Endodermal cell (in vitro differentiated cells): ENCODE measurements at regions not wholly inside any gene's neighbourhood (a gene's known extent, or its start where the extent isn't known, plus 50 kb on each side); places are given as distances from the start of the nearest gene placed in this dataset.

Source experiments
- DNase-seq: peaks from one replicate; pipeline ENCODE4 v3.0.0-alpha.2; 2017
- H3K27ac ChIP-seq: 2 replicates; pipeline ENCODE4 v1.5.1; 2013; ENCODE audit warnings: mild to moderate bottlenecking, low read depth, low read length, moderate library complexity
- H3K27me3 ChIP-seq: 2 replicates; pipeline ENCODE4 v1.6.1; 2013; ENCODE audit warnings: mild to moderate bottlenecking, low read length, moderate library complexity; ENCODE audit not compliant: insufficient read depth, control insufficient read depth, poor library complexity, severe bottlenecking
- H3K36me3 ChIP-seq: 2 replicates; pipeline ENCODE4 v1.7.0; 2013; ENCODE audit warnings: mild to moderate bottlenecking, low read length, moderate library complexity; ENCODE audit not compliant: control insufficient read depth, insufficient read depth
- H3K4me1 ChIP-seq: one replicate; pipeline ENCODE4 v1.7.0; 2013; ENCODE audit warnings: low read length; ENCODE audit not compliant: control insufficient read depth, insufficient read depth
- H3K4me3 ChIP-seq: 2 replicates; pipeline ENCODE4 v1.5.1; 2013; ENCODE audit warnings: mild to moderate bottlenecking, low read length, moderate library complexity
- H3K9ac ChIP-seq: 2 replicates; pipeline ENCODE4 v1.6.1; 2013; ENCODE audit warnings: mild to moderate bottlenecking, low read length, moderate library complexity; ENCODE audit not compliant: poor library complexity, severe bottlenecking; ENCODE audit errors: extremely low read depth
- H3K9me3 ChIP-seq: 2 replicates; pipeline ENCODE4 v1.6.1; 2013; ENCODE audit warnings: mild to moderate bottlenecking, low read length, moderate library complexity; ENCODE audit not compliant: control insufficient read depth
- H3K27ac Mint-ChIP-seq: 2 replicates; pipeline ENCODE4 v1.8.0; 2020; ENCODE audit warnings: mixed read lengths
- H3K27me3 Mint-ChIP-seq: 2 replicates; pipeline ENCODE4 v1.8.0; 2021; ENCODE audit warnings: mild to moderate bottlenecking, mixed read lengths; ENCODE audit not compliant: insufficient read depth
- H3K36me3 Mint-ChIP-seq: 2 replicates; pipeline ENCODE4 v1.8.0; 2020; ENCODE audit warnings: low read depth, mixed read lengths
- H3K4me1 Mint-ChIP-seq: 2 replicates; pipeline ENCODE4 v1.8.0; 2020; ENCODE audit warnings: mixed read lengths
- H3K4me3 Mint-ChIP-seq: 2 replicates; pipeline ENCODE4 v1.8.0; 2020; ENCODE audit warnings: mild to moderate bottlenecking, moderate library complexity, mixed read lengths
- H3K9me3 Mint-ChIP-seq: 2 replicates; pipeline ENCODE4 v1.8.0; 2020; ENCODE audit warnings: mild to moderate bottlenecking, mixed read lengths
- CTCF ChIP-seq: fragments of 200-600 bp; sonication (generic); conservative IDR thresholded peaks from 2 replicates; pipeline ENCODE4 v1.5.0; 2021; ENCODE audit warnings: antibody characterized with exemption, mild to moderate bottlenecking
- WGBS, 2 experiments: methylation state at CpG; one replicate each; pipeline versions ENCODE4 v1.1.5 to v1.1.7; 2013; ENCODE audit warnings: missing lambda C conversion rate in 2 of 2, mixed read lengths in 1 of 2; ENCODE audit not compliant: insufficient coverage in 1 of 2, insufficient read length in 1 of 2; 5-methylcytosine and 5-hydroxymethylcytosine counted together

GRCh38 chr13:30053939-30054338 lies 203.5 kb upstream of the UBL3 start:
- Histone ChIP-seq H3K4me1 (no peaks in the 10 kb centered on the region), H3K9me3 (peaks cover 28% of the 10 kb centered on the region), H3K9ac (no peak overlapping the region), H3K27ac (no peak overlapping the region), H3K27me3 (no peaks in the 10 kb centered on the region), H3K36me3 (no peaks in the 10 kb centered on the region), H3K4me3 (no peak overlapping the region)
- Mint-ChIP-seq H3K36me3 (peaks cover 5% of the 10 kb centered on the region), H3K27me3 (no peaks in the 10 kb centered on the region), H3K27ac (no peak overlapping the region), H3K4me1 (peaks cover 22% of the 10 kb centered on the region), H3K4me3 (no peak overlapping the region), H3K9me3 (peaks cover 20% of the 10 kb centered on the region)
- no peak for TF ChIP-seq CTCF
- peak; percentile 73 for DNase-seq
- 66% methylated on average over 2 of the region's 4 CpGs; no CpG with 5 or more reads in 1 of the 2 experiments for WGBS, 2 experiments

DNA sequence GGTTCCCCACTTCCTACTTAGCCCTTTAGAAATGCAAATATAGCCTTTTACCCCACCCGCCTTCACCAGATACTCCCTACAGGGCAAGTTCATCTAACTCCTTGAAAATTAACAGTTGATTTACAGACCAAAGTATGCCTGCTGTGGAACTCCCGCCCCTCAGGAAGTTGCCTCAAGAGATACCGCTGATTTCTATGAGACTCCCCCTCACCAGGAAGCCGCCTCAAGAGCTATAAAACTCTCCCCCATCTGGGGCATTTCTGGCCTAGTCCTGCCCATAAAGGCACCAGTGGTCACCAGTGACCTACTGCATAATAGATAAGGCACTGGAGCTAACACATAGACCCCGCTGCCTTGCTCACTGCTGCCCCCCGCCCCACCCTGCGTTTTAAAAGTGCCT lies 201.7 kb upstream of the UBL3 start:
- Histone ChIP-seq H3K4me1 (no peaks in the 10 kb centered on the region), H3K9ac (no peak overlapping the region), H3K36me3 (no peaks in the 10 kb centered on the region), H3K27me3 (no peaks in the 10 kb centered on the region), H3K27ac (peak overlapping the region; percentile 18), H3K9me3 (peaks cover 10% of the 10 kb centered on the region), H3K4me3 (no peak overlapping the region)
- Mint-ChIP-seq H3K4me1 (peaks cover 31% of the 10 kb centered on the region), H3K27ac (peak overlapping the region; percentile 40), H3K4me3 (peak overlapping the region; percentile 34), H3K36me3 (peaks cover 3% of the 10 kb centered on the region), H3K9me3 (peaks cover 12% of the 10 kb centered on the region), H3K27me3 (no peaks in the 10 kb centered on the region)
- WGBS, 2 experiments, result 12 to 16% methylated on average over 6 to 7 of the region's 7 CpGs
- peak; percentile 86 for DNase-seq
- peak; percentile 46 for TF ChIP-seq CTCF

DNA sequence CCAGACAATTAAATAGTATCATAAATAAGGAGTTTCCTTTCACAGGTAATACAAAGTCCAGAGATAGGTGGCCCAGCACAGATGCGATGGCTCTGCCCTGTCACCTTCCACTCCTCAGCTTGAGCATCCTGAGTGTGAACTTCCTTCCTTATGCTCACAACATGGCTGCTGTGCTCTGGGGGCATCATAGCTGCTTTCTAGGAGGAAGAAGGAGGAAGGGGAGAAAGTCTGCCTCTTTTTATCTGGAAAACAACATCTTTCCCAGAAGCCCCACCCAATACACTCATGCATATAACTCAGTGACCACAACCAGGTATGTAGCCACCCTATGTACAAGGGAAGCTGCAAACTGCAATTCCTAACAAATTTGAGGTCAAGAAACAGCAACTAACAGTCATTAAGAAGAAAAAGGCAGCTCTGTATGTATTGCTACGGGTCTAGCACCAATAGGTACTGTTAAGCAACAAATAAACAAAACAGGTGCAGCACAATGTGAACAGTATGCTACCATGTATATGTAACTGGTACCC lies 201.2 kb upstream of the UBL3 start:
- H3K27ac Mint-ChIP-seq, result peak overlapping the region; percentile 35
- H3K4me1 Mint-ChIP-seq, result peaks cover 31% of the 10 kb centered on the region
- DNase-seq, result peak; percentile 61
- H3K4me3 Mint-ChIP-seq, result no peak overlapping the region
- no peak overlapping the region for H3K27ac ChIP-seq
- no peaks in the 10 kb centered on the region for H3K36me3 Mint-ChIP-seq
- 18 to 48% methylated on average over 1 to 2 of the region's 2 CpGs for WGBS, 2 experiments
- no peaks in the 10 kb centered on the region for H3K27me3 Mint-ChIP-seq
- no peaks in the 10 kb centered on the region for H3K4me1 ChIP-seq
- H3K36me3 ChIP-seq, result no peaks in the 10 kb centered on the region
- no peak overlapping the region for H3K9ac ChIP-seq
- H3K9me3 Mint-ChIP-seq, result peaks cover 8% of the 10 kb centered on the region
- peaks cover 5% of the 10 kb centered on the region for H3K9me3 ChIP-seq
- H3K4me3 ChIP-seq, result no peak overlapping the region
- TF ChIP-seq CTCF, result no peak
- H3K27me3 ChIP-seq, result no peaks in the 10 kb centered on the region
